ENCODE measurements at regions not wholly inside any gene's neighbourhood (a gene's known extent, or its start where the extent isn't known, plus 50 kb on each side); places are given as distances from the start of the nearest gene placed in this dataset.

GRCh38 chr1:82867781-82868180 is 1067.0 kb downstream of the ADGRL2 start:
- no peaks in the 10 kb centered on the region for H3K27me3 ChIP-seq
- intact Hi-C loops (cut with DNase I): no loop called here
- no peak overlapping the region for H3K27ac ChIP-seq (replicated peaks in 1 of 4)
- no peaks in the 10 kb centered on the region for H3K9me3 ChIP-seq
- no peak overlapping the region for H3K4me3 ChIP-seq
- no peak for TF ChIP-seq EP300 (IDR thresholded peaks at IDR 0.05)
- TF ChIP-seq CTCF (IDR thresholded peaks at IDR 0.05): no peak
- TF ChIP-seq POLR2A (IDR thresholded peaks at IDR 0.05; ENCODE audit: low read depth): no peak
- TF ChIP-seq POLR2AphosphoS5 (IDR thresholded peaks at IDR 0.05): no peak
- 85% methylated on average over 4 of the region's 4 CpGs for WGBS
- no peak for DNase-seq (ENCODE audit: extremely low spot score)
- H3K4me1 ChIP-seq: peaks cover 0 to 6% (median 0%) of the 10 kb centered on the region in 4 donors
- no peaks in the 10 kb centered on the region for H3K36me3 ChIP-seq

GRCh38 chr1:82861749-82862148 is 1061.0 kb downstream of the ADGRL2 start:
- intact Hi-C loops (cut with DNase I): no loop called here
- H3K4me3 ChIP-seq: no peak overlapping the region
- no peak for DNase-seq (ENCODE audit: extremely low spot score)
- H3K27me3 ChIP-seq: no peaks in the 10 kb centered on the region
- TF ChIP-seq POLR2AphosphoS5 (IDR thresholded peaks at IDR 0.05): no peak
- no peak for TF ChIP-seq POLR2A (IDR thresholded peaks at IDR 0.05; ENCODE audit: low read depth)
- no peak for TF ChIP-seq EP300 (IDR thresholded peaks at IDR 0.05)
- no peak for TF ChIP-seq CTCF (IDR thresholded peaks at IDR 0.05)
- 97% methylated on average over 2 of the region's 2 CpGs for WGBS
- H3K4me1 ChIP-seq: no peaks in the 10 kb centered on the region
- no peaks in the 10 kb centered on the region for H3K36me3 ChIP-seq
- no peaks in the 10 kb centered on the region for H3K9me3 ChIP-seq
- H3K27ac ChIP-seq (replicated peaks in 1 of 4): no peak overlapping the region

- WGBS: 61% methylated on average over 4 of the region's 4 CpGs
- intact Hi-C loops (cut with DNase I): no loop called here
- TF ChIP-seq EP300 (IDR thresholded peaks at IDR 0.05) (no peak), POLR2AphosphoS5 (IDR thresholded peaks at IDR 0.05) (no peak), POLR2A (IDR thresholded peaks at IDR 0.05; ENCODE audit: low read depth) (no peak), CTCF (IDR thresholded peaks at IDR 0.05) (no peak)
These were observed 1057.3 kb downstream of the ADGRL2 start for GRCh38 chr1:82858031-82858430.

GRCh38 chr1:82849460-82849859 is 1048.7 kb downstream of the ADGRL2 start:
- H3K27ac ChIP-seq (replicated peaks in 1 of 4): no peak overlapping the region
- H3K27me3 ChIP-seq: no peaks in the 10 kb centered on the region
- H3K36me3 ChIP-seq: no peaks in the 10 kb centered on the region
- WGBS: 71% methylated on average over 2 of the region's 2 CpGs
- DNase-seq (ENCODE audit: extremely low spot score): no peak
- intact Hi-C loops (cut with DNase I): no loop called here
- TF ChIP-seq CTCF (IDR thresholded peaks at IDR 0.05) (no peak), EP300 (IDR thresholded peaks at IDR 0.05) (no peak), POLR2A (IDR thresholded peaks at IDR 0.05; ENCODE audit: low read depth) (no peak), POLR2AphosphoS5 (IDR thresholded peaks at IDR 0.05) (no peak)
- no peaks in the 10 kb centered on the region for H3K4me1 ChIP-seq
- H3K4me3 ChIP-seq: no peak overlapping the region
- no peaks in the 10 kb centered on the region for H3K9me3 ChIP-seq

More at GRCh38 chr1:82858031-82858430, 1057.3 kb downstream of the ADGRL2 start:
- H3K27me3 ChIP-seq: no peaks in the 10 kb centered on the region
- H3K9me3 ChIP-seq: no peaks in the 10 kb centered on the region
- no peaks in the 10 kb centered on the region for H3K4me1 ChIP-seq
- H3K27ac ChIP-seq (replicated peaks in 1 of 4): no peak overlapping the region
- H3K36me3 ChIP-seq: no peaks in the 10 kb centered on the region
- H3K4me3 ChIP-seq: no peak overlapping the region
- DNase-seq (ENCODE audit: extremely low spot score): no peak

- no peak overlapping the region for H3K4me3 ChIP-seq
These were observed 1047.3 kb downstream of the ADGRL2 start for GRCh38 chr1:82848043-82848442.

More at GRCh38 chr1:82848043-82848442, 1047.3 kb downstream of the ADGRL2 start:
- no peaks in the 10 kb centered on the region for H3K27me3 ChIP-seq
- no peaks in the 10 kb centered on the region for H3K36me3 ChIP-seq
- intact Hi-C loops (cut with DNase I): no loop called here
- no peak for TF ChIP-seq POLR2A (IDR thresholded peaks at IDR 0.05; ENCODE audit: low read depth)
- no peak for TF ChIP-seq EP300 (IDR thresholded peaks at IDR 0.05)
- TF ChIP-seq CTCF (IDR thresholded peaks at IDR 0.05): no peak
- TF ChIP-seq POLR2AphosphoS5 (IDR thresholded peaks at IDR 0.05): no peak
- 74% methylated on average over 1 of the region's 1 CpG for WGBS
- no peak overlapping the region for H3K27ac ChIP-seq (replicated peaks in 1 of 4)
- H3K4me1 ChIP-seq: no peaks in the 10 kb centered on the region
- H3K9me3 ChIP-seq: no peaks in the 10 kb centered on the region
- no peak for DNase-seq (ENCODE audit: extremely low spot score)
